ENCODE measurements at regions not wholly inside any gene's neighbourhood (a gene's known extent, or its start where the extent isn't known, plus 50 kb on each side); places are given as distances from the start of the nearest gene placed in this dataset.

DNA sequence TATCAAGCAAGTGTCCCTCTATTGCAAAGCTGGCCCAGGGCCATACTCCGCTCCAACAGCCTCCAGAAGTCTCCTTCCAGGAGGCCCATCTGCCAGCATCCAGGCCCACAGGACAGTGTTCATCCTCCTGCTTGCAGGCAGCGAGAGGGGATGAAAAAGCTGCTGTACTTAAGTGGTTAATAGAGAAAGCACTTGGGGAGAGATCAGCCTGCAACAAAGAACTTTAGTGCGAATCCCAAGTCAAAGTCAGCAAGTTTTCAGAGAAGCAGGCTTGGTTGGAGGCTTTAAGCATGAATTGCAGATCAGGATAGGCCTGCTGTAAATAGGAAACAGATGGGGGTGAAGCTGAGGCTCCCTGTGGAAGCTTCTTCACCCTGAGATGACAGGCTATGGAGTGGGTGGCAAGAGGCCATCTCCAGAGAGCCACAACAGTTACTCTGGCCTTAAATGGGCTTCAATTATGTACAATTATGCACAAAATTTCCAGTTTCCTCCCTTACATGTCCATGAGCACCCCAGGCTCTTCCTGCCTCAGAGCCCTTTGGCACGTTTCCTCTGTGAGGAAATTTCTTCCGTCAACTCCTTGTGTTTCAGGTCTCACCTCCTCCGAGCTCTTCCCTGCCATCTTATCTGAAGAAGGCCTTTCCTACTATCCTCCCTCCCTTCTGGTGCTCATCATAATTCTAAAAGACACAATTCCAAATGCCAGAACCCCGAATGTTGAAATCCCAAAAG lies 98.0 kb upstream of the NR3C1 start:
- ATAC-seq: no peak
- H3K36me3 ChIP-seq: no peaks in the 10 kb centered on the region

DNA sequence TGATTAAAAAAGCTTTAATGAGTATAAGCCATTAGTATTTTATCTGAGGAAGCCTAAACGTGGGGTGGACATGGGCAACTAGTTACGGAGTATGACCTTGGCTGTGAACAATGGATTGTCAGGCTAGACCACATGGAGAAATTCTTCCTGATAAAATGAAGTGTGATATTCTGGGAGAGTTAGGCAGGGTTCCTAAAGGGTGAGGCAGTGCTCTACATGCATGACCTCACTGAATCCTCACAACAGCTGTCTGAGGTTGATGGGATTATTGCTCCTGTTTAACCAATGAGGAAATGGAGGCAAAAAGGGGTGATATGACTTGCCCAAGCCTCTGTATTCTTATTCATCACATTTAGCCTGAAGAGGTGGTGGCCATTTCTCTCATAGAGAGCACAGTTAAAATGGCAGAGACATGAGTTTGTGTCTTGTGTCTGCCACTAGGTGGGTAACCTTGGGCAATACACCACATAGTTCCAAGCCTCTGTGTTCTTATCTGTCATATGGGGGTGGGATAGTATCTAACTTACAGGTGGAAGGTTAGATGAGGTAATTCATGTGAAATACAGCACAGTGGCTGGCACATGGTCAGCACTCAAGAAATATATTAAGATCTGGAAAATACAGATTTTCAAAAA lies 96.1 kb upstream of the NR3C1 start:
- Histone ChIP-seq H3K4me1 (peaks cover 0 to 20% (median 4%) of the 10 kb centered on the region in 3 donors), H3K27me3 (no peaks in the 10 kb centered on the region), H3K36me3 (no peaks in the 10 kb centered on the region), H3K4me3 (no peak overlapping the region), H3K27ac (no peak overlapping the region), H3K9me3 (no peaks in the 10 kb centered on the region)
- WGBS, 2 donors (ENCODE audit: low coverage in 1 of 2): 57 to 80% methylated on average over 1 to 2 of the region's 2 CpGs
- no peak for ATAC-seq
- TF ChIP-seq EP300 (IDR thresholded peaks at IDR 0.05) (no peak), POLR2A (IDR thresholded peaks at IDR 0.05) (no peak), POLR2AphosphoS5 (IDR thresholded peaks at IDR 0.05) (no peak)
- TF ChIP-seq, protein P1, sequence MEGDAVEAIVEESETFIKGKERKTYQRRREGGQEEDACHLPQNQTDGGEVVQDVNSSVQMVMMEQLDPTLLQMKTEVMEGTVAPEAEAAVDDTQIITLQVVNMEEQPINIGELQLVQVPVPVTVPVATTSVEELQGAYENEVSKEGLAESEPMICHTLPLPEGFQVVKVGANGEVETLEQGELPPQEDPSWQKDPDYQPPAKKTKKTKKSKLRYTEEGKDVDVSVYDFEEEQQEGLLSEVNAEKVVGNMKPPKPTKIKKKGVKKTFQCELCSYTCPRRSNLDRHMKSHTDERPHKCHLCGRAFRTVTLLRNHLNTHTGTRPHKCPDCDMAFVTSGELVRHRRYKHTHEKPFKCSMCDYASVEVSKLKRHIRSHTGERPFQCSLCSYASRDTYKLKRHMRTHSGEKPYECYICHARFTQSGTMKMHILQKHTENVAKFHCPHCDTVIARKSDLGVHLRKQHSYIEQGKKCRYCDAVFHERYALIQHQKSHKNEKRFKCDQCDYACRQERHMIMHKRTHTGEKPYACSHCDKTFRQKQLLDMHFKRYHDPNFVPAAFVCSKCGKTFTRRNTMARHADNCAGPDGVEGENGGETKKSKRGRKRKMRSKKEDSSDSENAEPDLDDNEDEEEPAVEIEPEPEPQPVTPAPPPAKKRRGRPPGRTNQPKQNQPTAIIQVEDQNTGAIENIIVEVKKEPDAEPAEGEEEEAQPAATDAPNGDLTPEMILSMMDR (IDR thresholded peaks at IDR 0.05): no peak

More for the DNA sequence above, 98.0 kb upstream of the NR3C1 start:
- Histone ChIP-seq H3K9me3 (no peaks in the 10 kb centered on the region), H3K27ac (no peak overlapping the region), H3K4me1 (peaks cover 0 to 10% (median 2%) of the 10 kb centered on the region in 3 donors), H3K27me3 (no peaks in the 10 kb centered on the region), H3K4me3 (no peak overlapping the region)
- WGBS, 2 donors (ENCODE audit: low coverage in 1 of 2): 68 to 83% methylated on average over 5 to 6 of the region's 7 CpGs
- TF ChIP-seq EP300 (IDR thresholded peaks at IDR 0.05): no peak

DNA sequence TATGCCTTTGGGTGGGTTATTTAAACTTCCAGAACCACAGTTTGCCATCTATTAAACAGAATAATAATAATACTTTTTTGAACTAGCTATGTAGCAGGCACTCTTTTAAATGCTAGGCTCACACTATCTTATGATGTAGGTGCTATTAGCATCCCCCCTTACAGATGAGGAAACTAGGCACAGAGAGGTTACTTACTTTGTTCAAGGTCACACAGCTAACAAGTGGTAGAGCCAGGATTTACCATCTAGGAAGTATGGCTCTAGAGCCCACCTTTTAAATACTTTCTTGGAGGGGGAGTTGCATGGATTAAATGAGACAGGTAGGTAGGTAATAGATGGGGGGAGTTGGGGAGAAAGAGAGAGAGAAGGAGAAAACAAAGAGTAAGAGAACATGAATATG lies 95.3 kb upstream of the NR3C1 start:
- no peak overlapping the region for H3K27ac ChIP-seq
- H3K4me3 ChIP-seq: no peak overlapping the region
- ATAC-seq: no peak
- TF ChIP-seq POLR2A (IDR thresholded peaks at IDR 0.05) (no peak), POLR2AphosphoS5 (IDR thresholded peaks at IDR 0.05) (no peak), EP300 (IDR thresholded peaks at IDR 0.05) (no peak)
- TF ChIP-seq, protein P1 (IDR thresholded peaks at IDR 0.05): no peak
- no peaks in the 10 kb centered on the region for H3K36me3 ChIP-seq
- H3K27me3 ChIP-seq: no peaks in the 10 kb centered on the region
- peaks cover 0 to 24% (median 4%) of the 10 kb centered on the region in 3 donors for H3K4me1 ChIP-seq
- H3K9me3 ChIP-seq: no peaks in the 10 kb centered on the region

DNA sequence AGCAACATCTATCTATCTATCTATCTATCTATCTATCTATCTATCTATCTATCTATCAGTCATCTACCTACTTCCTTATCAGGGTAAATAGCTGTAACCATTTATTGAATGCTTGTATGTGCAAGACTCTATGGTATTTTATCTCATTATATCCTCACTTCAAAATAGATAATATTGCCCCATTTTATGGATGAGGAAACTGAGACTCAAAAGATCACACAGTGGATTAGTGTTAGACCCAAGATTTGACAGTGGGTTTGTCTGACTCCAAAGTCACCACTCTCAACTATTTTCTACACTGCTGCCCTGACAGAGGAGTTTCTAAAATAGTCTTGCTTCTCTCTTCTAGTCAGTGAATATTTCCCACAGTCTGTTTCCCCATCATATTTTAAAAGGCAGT lies 94.3 kb upstream of the NR3C1 start:
- H3K27me3 ChIP-seq: no peaks in the 10 kb centered on the region
- TF ChIP-seq, protein P1 (IDR thresholded peaks at IDR 0.05): no peak
- TF ChIP-seq POLR2A (IDR thresholded peaks at IDR 0.05) (no peak), EP300 (IDR thresholded peaks at IDR 0.05) (no peak), POLR2AphosphoS5 (IDR thresholded peaks at IDR 0.05) (no peak)
- no peak for ATAC-seq
- H3K36me3 ChIP-seq: no peaks in the 10 kb centered on the region
- H3K4me3 ChIP-seq: no peak overlapping the region
- H3K4me1 ChIP-seq: peaks cover 0 to 24% (median 4%) of the 10 kb centered on the region in 3 donors
- H3K9me3 ChIP-seq: no peaks in the 10 kb centered on the region
- no peak overlapping the region for H3K27ac ChIP-seq

DNA sequence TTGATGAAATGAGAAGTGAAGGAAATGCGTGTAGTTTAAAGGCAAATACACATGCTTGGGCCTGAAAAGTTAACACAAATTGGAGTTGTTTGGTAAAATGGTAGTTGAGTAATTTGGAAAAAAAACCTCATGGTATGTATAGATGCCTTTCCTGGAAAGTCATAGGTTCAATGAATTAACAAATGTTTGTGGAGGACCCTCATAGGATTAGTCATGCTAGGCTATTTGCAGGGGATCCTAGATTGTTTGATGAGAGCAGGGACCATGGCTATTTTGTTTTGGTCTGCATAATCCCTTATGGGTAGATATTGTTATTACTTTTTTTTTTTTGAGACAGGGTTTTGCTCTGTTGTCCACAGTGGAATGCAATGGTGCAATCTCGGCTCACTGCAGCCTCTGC lies 93.5 kb upstream of the NR3C1 start:
- no peaks in the 10 kb centered on the region for H3K9me3 ChIP-seq
- ATAC-seq: no peak
- peaks cover 0 to 24% (median 4%) of the 10 kb centered on the region in 3 donors for H3K4me1 ChIP-seq
- 92 to 100% methylated on average over 1 of the region's 2 CpGs for WGBS, 2 donors (ENCODE audit: low coverage in 1 of 2)
- no peak overlapping the region for H3K4me3 ChIP-seq
- TF ChIP-seq POLR2AphosphoS5 (IDR thresholded peaks at IDR 0.05) (no peak), EP300 (IDR thresholded peaks at IDR 0.05) (no peak), POLR2A (IDR thresholded peaks at IDR 0.05) (no peak)
- TF ChIP-seq, protein P1 (IDR thresholded peaks at IDR 0.05): no peak
- no peaks in the 10 kb centered on the region for H3K27me3 ChIP-seq
- H3K36me3 ChIP-seq: no peaks in the 10 kb centered on the region
- H3K27ac ChIP-seq: no peak overlapping the region

Data from gastroesophageal sphincter (tissue), 4 donors.